K562 (cell line): ENCODE measurements at regions not wholly inside any gene's neighbourhood (a gene's known extent, or its start where the extent isn't known, plus 50 kb on each side); places are given as distances from the start of the nearest gene placed in this dataset.

Source experiments
- CTCF ChIP-seq, 3 experiments: IDR thresholded peaks in 2 of 3; conservative IDR thresholded peaks in 1 of 3; 2 replicates each; pipeline ENCODE4 v1.5.1; 2011 to 2012; ENCODE audit warnings: low read length in 3 of 3, mild to moderate bottlenecking in 3 of 3, control low read depth in 2 of 3, improper control_type of control experiment in 1 of 3, inconsistent platforms in 1 of 3, low read depth in 1 of 3, mixed read lengths in 1 of 3, moderate library complexity in 1 of 3; ENCODE audit not compliant: insufficient read depth in 2 of 3
- CXXC5 ChIP-seq: fragments of 250-450 bp; sonication (Bioruptor Pico); IDR thresholded peaks from 2 replicates; pipeline ENCODE4 v1.8.0; 2022; ENCODE audit warnings: inconsistent platforms, mild to moderate bottlenecking, moderate library complexity
- E2F4 ChIP-seq: sonication (generic); formaldehyde crosslinking; IDR thresholded peaks from 2 replicates; pipeline ENCODE4 v1.8.0; 2022; ENCODE audit warnings: mild to moderate bottlenecking, low read depth, missing genetic modification reagents
- E2F5 ChIP-seq: sonication (generic); formaldehyde crosslinking; IDR thresholded peaks from 2 replicates; pipeline ENCODE4 v1.8.0; 2022; ENCODE audit warnings: mild to moderate bottlenecking, missing genetic modification reagents
- ESRRA ChIP-seq: fragments of 450-650 bp; IDR thresholded peaks from 2 replicates; pipeline ENCODE4 v1.6.1; 2014; ENCODE audit warnings: low read depth, mild to moderate bottlenecking, moderate library complexity, borderline replicate concordance
- ETV6 ChIP-seq, 3 experiments: fragments of 150-350 bp in 1 of 3; sonication (generic) in 1 of 3; formaldehyde crosslinking in 1 of 3; IDR thresholded peaks; 2 replicates each; pipeline versions ENCODE4 v1.6.1 to v1.8.0; 2014 to 2022; ENCODE audit warnings: borderline replicate concordance in 2 of 3, low read depth in 2 of 3, antibody characterized with exemption in 1 of 3, low read length in 1 of 3, mild to moderate bottlenecking in 1 of 3, missing genetic modification reagents in 1 of 3
- IRF1 ChIP-seq: sonication (generic); formaldehyde crosslinking; IDR thresholded peaks from 2 replicates; pipeline ENCODE4 v1.8.0; 2022; ENCODE audit warnings: missing genetic modification reagents, mild to moderate bottlenecking, borderline replicate concordance
- POLR2A ChIP-seq: fragments of 450-650 bp; conservative IDR thresholded peaks from 2 replicates; pipeline ENCODE4 v1.6.1; 2016
- ZNF263 ChIP-seq: sonication (generic); formaldehyde crosslinking; IDR thresholded peaks from 2 replicates; pipeline ENCODE4 v1.8.0; 2022; ENCODE audit warnings: mild to moderate bottlenecking, missing genetic modification reagents, borderline replicate concordance
- ZNF274 ChIP-seq: IDR thresholded peaks from 2 replicates; pipeline ENCODE4 v1.6.1; 2011; ENCODE audit warnings: low read depth, mild to moderate bottlenecking, low read length, moderate library complexity, borderline replicate concordance

GRCh38 chr7:37508118-37508517 is 59.5 kb upstream of the ELMO1 start:
- TF ChIP-seq CTCF (IDR thresholded peaks at IDR 0.05 in 2 of 3, conservative IDR thresholded peaks at IDR 0.05 in 1 of 3; ENCODE audit: insufficient read depth in 2 of 3, low read depth in 1 of 3, low read length in 3 of 3) = no peak
- TF ChIP-seq ETV6 (IDR thresholded peaks at IDR 0.05; ENCODE audit: borderline replicate concordance in 1 of 2, low read depth in 2 of 2, low read length in 1 of 2) = no peak
- no peak for TF ChIP-seq ETV6 (CRISPR knock-in tag; IDR thresholded peaks at IDR 0.05; ENCODE audit: borderline replicate concordance)
- no peak for TF ChIP-seq E2F4 (CRISPR knock-in tag)
- TF ChIP-seq IRF1 (CRISPR knock-in tag) = no peak
- TF ChIP-seq ESRRA = no peak
- TF ChIP-seq ZNF274 = no peak
- no peak for TF ChIP-seq E2F5 (CRISPR knock-in tag)
- no peak for TF ChIP-seq CXXC5 (CRISPR knock-in tag)
- TF ChIP-seq ZNF263 = no peak
- no peak for TF ChIP-seq POLR2A
